Chondrocyte (in vitro differentiated cells): ENCODE measurements at regions not wholly inside any gene's neighbourhood (a gene's known extent, or its start where the extent isn't known, plus 50 kb on each side); places are given as distances from the start of the nearest gene placed in this dataset.

Experiments
- DNase-seq: peaks from one replicate; pipeline ENCODE4 v3.0.0; 2021; ENCODE audit warnings: mixed read lengths, low spot score
- H3K27ac Mint-ChIP-seq: one replicate; pipeline ENCODE4 v1.8.0; 2021; ENCODE audit warnings: mild to moderate bottlenecking, moderate library complexity, mixed read lengths; ENCODE audit not compliant: unreplicated experiment
- H3K27me3 Mint-ChIP-seq: 2 replicates; pipeline ENCODE4 v1.8.0; 2021; ENCODE audit warnings: low read depth, mixed read lengths
- H3K36me3 Mint-ChIP-seq: 2 replicates; pipeline ENCODE4 v1.8.0; 2021; ENCODE audit warnings: low read depth, mixed read lengths
- H3K4me1 Mint-ChIP-seq: 2 replicates; pipeline ENCODE4 v1.8.0; 2021; ENCODE audit warnings: low read depth, mild to moderate bottlenecking, mixed read lengths
- H3K4me3 Mint-ChIP-seq: one replicate; pipeline ENCODE4 v1.8.0; 2021; ENCODE audit warnings: mild to moderate bottlenecking, moderate library complexity, mixed read lengths; ENCODE audit not compliant: unreplicated experiment
- H3K9me3 Mint-ChIP-seq: 2 replicates; pipeline ENCODE4 v1.8.0; 2021; ENCODE audit warnings: low read depth, mixed read lengths
- CTCF ChIP-seq: fragments of 200-600 bp; sonication (generic); IDR thresholded peaks from 2 replicates; pipeline ENCODE4 v1.5.0; 2021; ENCODE audit warnings: antibody characterized with exemption, mild to moderate bottlenecking, moderate library complexity

GRCh38 chr9:95667789-95668188 is 151.0 kb upstream of the PTCH1 start:
- Mint-ChIP-seq H3K27me3 (peaks cover 43% of the 10 kb centered on the region), H3K4me1 (peaks cover 4% of the 10 kb centered on the region), H3K36me3 (no peaks in the 10 kb centered on the region), H3K9me3 (no peaks in the 10 kb centered on the region), H3K27ac (no peak overlapping the region), H3K4me3 (no peak overlapping the region)
- DNase-seq, result no peak
- TF ChIP-seq CTCF, result no peak

- Mint-ChIP-seq H3K4me3 (no peak overlapping the region), H3K4me1 (peaks cover 4% of the 10 kb centered on the region), H3K27ac (no peak overlapping the region), H3K36me3 (no peaks in the 10 kb centered on the region), H3K27me3 (peaks cover 41% of the 10 kb centered on the region), H3K9me3 (no peaks in the 10 kb centered on the region)
- no peak for DNase-seq
- no peak for TF ChIP-seq CTCF
These were observed 150.0 kb upstream of the PTCH1 start for GRCh38 chr9:95666785-95667155.

- Mint-ChIP-seq H3K27ac (no peak overlapping the region), H3K9me3 (no peaks in the 10 kb centered on the region), H3K4me1 (peaks cover 4% of the 10 kb centered on the region), H3K4me3 (no peak overlapping the region), H3K36me3 (no peaks in the 10 kb centered on the region), H3K27me3 (peaks cover 41% of the 10 kb centered on the region)
- TF ChIP-seq CTCF, result no peak
- no peak for DNase-seq
These were observed 149.5 kb upstream of the PTCH1 start for GRCh38 chr9:95666096-95666784.

GRCh38 chr9:95653246-95653645 is 136.5 kb upstream of the PTCH1 start:
- Mint-ChIP-seq H3K9me3 (peaks cover 4% of the 10 kb centered on the region), H3K27me3 (peaks cover 11% of the 10 kb centered on the region), H3K4me3 (no peak overlapping the region), H3K4me1 (peaks cover 16% of the 10 kb centered on the region), H3K36me3 (no peaks in the 10 kb centered on the region), H3K27ac (no peak overlapping the region)
- no peak for TF ChIP-seq CTCF
- no peak for DNase-seq

GRCh38 chr9:95650720-95651119 is 133.9 kb upstream of the PTCH1 start:
- peaks cover 7% of the 10 kb centered on the region for H3K27me3 Mint-ChIP-seq
- H3K9me3 Mint-ChIP-seq, result peaks cover 3% of the 10 kb centered on the region
- no peak for DNase-seq
- H3K36me3 Mint-ChIP-seq, result no peaks in the 10 kb centered on the region
- H3K4me3 Mint-ChIP-seq, result no peak overlapping the region
- TF ChIP-seq CTCF, result no peak
- no peak overlapping the region for H3K27ac Mint-ChIP-seq
- peaks cover 20% of the 10 kb centered on the region for H3K4me1 Mint-ChIP-seq
